Endothelial cell (in vitro differentiated cells): ENCODE measurements at regions not wholly inside any gene's neighbourhood (a gene's known extent, or its start where the extent isn't known, plus 50 kb on each side); places are given as distances from the start of the nearest gene placed in this dataset.

Source experiments
- DNase-seq: peaks from one replicate; pipeline ENCODE4 v3.0.0; 2021; ENCODE audit warnings: low spot score
- H3K27ac Mint-ChIP-seq: one replicate; pipeline ENCODE4 v1.8.0; 2021; ENCODE audit warnings: mixed read lengths, inconsistent platforms; ENCODE audit not compliant: unreplicated experiment
- H3K27me3 Mint-ChIP-seq: one replicate; pipeline ENCODE4 v1.8.0; 2021; ENCODE audit warnings: mild to moderate bottlenecking, moderate library complexity, mixed read lengths, inconsistent platforms; ENCODE audit not compliant: unreplicated experiment
- H3K36me3 Mint-ChIP-seq: one replicate; pipeline ENCODE4 v1.8.0; 2021; ENCODE audit warnings: mild to moderate bottlenecking, low read depth, mixed read lengths, inconsistent platforms; ENCODE audit not compliant: unreplicated experiment
- H3K4me1 Mint-ChIP-seq: one replicate; pipeline ENCODE4 v1.8.0; 2021; ENCODE audit warnings: mild to moderate bottlenecking, mixed read lengths, inconsistent platforms; ENCODE audit not compliant: unreplicated experiment
- H3K4me3 Mint-ChIP-seq: one replicate; pipeline ENCODE4 v1.8.0; 2021; ENCODE audit warnings: mild to moderate bottlenecking, mixed read lengths, inconsistent platforms; ENCODE audit not compliant: unreplicated experiment
- H3K9me3 Mint-ChIP-seq: one replicate; pipeline ENCODE4 v1.8.0; 2021; ENCODE audit warnings: mixed read lengths, inconsistent platforms; ENCODE audit not compliant: unreplicated experiment
- CTCF ChIP-seq: fragments of 200-600 bp; sonication (generic); IDR thresholded peaks from one replicate; pipeline ENCODE4 v1.5.0; 2021; ENCODE audit warnings: antibody characterized with exemption; ENCODE audit not compliant: unreplicated experiment

- no peak overlapping the region for H3K27ac Mint-ChIP-seq
- H3K9me3 Mint-ChIP-seq = no peaks in the 10 kb centered on the region
- H3K27me3 Mint-ChIP-seq = peaks cover 3% of the 10 kb centered on the region
- no peak for TF ChIP-seq CTCF
- H3K36me3 Mint-ChIP-seq = peaks cover 3% of the 10 kb centered on the region
- H3K4me3 Mint-ChIP-seq = no peak overlapping the region
- DNase-seq = no peak
- H3K4me1 Mint-ChIP-seq = peaks cover 31% of the 10 kb centered on the region
These were observed 164.7 kb downstream of the MREG start for GRCh38 chr2:215848698-215849097.

DNA sequence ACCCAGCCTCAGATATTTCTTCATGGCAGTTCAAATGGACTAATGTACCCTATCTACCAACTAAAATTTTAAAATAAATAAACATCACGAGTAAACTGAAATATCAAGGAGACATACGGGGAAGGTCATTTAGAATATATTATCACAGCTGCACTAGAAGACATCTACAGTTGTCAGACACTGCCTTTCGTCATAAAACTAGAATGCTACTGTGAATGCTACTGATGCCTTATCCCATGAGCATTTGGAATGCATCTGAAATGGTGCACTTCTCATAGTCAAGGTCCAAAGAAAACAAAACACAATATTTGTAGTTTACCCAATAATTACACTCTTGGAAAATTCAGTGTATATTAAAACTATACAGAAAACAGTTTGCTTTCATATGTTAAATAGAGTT, 165.2 kb downstream of the MREG start:
- Mint-ChIP-seq H3K36me3 (peaks cover 3% of the 10 kb centered on the region), H3K27me3 (peaks cover 3% of the 10 kb centered on the region), H3K4me1 (peaks cover 31% of the 10 kb centered on the region), H3K9me3 (no peaks in the 10 kb centered on the region), H3K4me3 (no peak overlapping the region), H3K27ac (no peak overlapping the region)
- TF ChIP-seq CTCF = no peak
- no peak for DNase-seq

DNA sequence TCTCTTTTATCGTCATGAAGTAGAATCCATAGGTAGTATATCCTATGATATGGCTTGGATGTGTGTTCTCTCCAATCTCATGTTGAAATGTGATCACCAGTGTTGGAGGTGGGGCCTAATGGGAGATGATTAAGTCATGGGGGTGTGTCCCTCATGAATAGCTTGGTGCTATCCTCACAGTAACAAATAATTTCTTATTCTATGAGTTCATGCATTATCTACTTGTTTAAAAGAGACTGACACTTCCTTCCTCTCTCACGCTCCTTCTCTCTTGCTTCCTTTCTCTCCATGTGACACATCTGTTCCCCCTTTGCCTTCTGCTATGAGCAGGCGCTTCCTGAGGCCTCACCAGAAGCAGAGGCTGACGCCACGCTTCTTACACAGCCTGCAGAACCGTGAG, 165.6 kb downstream of the MREG start:
- no peak for TF ChIP-seq CTCF
- Mint-ChIP-seq H3K4me3 (no peak overlapping the region), H3K27ac (no peak overlapping the region), H3K27me3 (peaks cover 2% of the 10 kb centered on the region), H3K36me3 (peaks cover 2% of the 10 kb centered on the region), H3K4me1 (peaks cover 31% of the 10 kb centered on the region), H3K9me3 (no peaks in the 10 kb centered on the region)
- no peak for DNase-seq

DNA sequence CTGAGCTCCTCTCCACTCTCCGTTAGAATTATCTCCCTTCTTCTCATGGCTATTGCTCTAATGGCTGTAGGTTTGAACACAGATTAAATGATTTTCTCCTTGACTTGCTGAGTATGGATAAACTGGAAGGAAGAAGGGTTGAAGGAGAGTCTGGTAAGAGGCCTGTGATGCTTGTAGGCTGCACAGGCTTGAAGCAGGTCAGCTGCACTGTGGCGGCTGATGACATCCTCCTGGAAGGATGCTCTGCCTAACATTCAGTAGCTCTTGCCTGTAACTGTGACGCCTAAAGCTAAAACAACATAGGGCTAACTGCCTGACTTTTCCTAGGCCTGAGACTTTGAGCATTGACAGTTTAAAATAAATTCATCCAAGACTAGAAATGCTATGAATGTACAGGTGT, 166.3 kb downstream of the MREG start:
- H3K4me3 Mint-ChIP-seq = no peak overlapping the region
- H3K27me3 Mint-ChIP-seq = no peaks in the 10 kb centered on the region
- H3K4me1 Mint-ChIP-seq = peaks cover 31% of the 10 kb centered on the region
- no peaks in the 10 kb centered on the region for H3K9me3 Mint-ChIP-seq
- H3K27ac Mint-ChIP-seq = no peak overlapping the region
- no peak for TF ChIP-seq CTCF
- no peak for DNase-seq
- no peaks in the 10 kb centered on the region for H3K36me3 Mint-ChIP-seq

- DNase-seq = no peak
- H3K4me3 Mint-ChIP-seq = no peak overlapping the region
- H3K4me1 Mint-ChIP-seq = peaks cover 31% of the 10 kb centered on the region
- no peaks in the 10 kb centered on the region for H3K9me3 Mint-ChIP-seq
- no peaks in the 10 kb centered on the region for H3K36me3 Mint-ChIP-seq
- H3K27ac Mint-ChIP-seq = no peak overlapping the region
- no peaks in the 10 kb centered on the region for H3K27me3 Mint-ChIP-seq
- no peak for TF ChIP-seq CTCF
These were observed 167.3 kb downstream of the MREG start for GRCh38 chr2:215845839-215846586.
